ENCODE measurements at regions not wholly inside any gene's neighbourhood (a gene's known extent, or its start where the extent isn't known, plus 50 kb on each side); places are given as distances from the start of the nearest gene placed in this dataset.

GRCh38 chr4:107220976-107221375 is 184.9 kb upstream of the DKK2 start:
- DNase-seq = no peak

- DNase-seq = no peak
Observed at GRCh38 chr4:107219681-107220080, 183.6 kb upstream of the DKK2 start.

DNA sequence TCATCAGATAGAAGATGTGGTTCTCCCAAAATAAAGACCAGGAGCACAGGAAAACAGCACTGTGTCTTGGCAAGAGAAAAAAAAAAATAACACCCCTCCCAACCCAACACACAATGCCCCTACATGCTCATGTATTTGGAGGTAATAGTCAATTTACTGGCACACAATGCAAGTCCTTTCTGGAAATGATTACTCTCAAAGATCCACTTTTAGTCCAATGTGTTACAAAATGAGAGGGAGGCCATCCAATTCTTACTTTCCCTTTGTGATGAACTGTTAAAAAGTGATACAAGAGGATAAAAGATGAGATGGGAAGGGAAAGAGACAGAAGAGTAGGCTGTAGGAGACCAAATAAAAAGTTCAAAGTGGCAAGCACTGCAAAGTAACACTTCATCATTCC is 180.3 kb upstream of the DKK2 start:
- DNase-seq = no peak

DNA sequence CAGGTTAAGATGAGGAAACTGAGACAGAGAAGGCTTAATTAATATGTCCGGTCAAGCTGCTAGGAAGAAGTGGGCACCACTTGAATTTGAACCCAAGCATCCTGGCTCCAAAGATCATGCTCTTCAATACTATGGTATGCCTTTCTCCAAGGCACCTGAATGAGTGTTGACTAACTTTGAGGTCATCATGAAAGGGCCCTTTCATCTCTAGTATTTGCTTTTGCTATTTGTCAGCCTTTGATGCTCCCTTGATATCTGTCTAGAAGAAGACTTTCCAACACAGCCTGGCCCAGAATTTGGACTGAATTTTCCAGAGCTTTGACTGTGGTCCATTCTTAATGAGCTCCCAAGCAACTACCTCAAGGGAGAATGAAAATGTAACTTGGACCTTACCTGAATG is 179.1 kb upstream of the DKK2 start:
- no peak for DNase-seq

DNA sequence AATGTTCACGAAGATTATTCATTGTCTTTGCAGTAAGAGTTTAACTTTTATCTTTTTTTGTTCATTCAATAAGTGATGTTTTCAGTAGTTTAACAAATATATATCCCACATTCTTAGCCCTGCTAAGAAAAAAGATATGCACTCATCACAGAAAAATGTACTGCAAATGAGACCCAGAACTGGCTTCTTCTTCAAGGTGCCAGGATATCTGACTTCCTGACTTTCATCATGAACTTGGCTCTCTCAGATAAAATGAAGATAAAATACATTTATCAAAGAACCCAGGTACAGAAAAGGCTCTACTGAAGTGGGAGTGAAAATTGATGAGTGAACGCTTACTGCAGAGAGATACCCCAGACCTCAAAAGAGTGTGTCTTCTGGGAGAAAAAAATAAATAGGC is 177.8 kb upstream of the DKK2 start:
- no peak for DNase-seq

- no peak for DNase-seq
Observed at GRCh38 chr4:107213410-107213809, 177.3 kb upstream of the DKK2 start.

GRCh38 chr4:107212565-107212964 is 176.5 kb upstream of the DKK2 start:
- no peak for DNase-seq

DNA sequence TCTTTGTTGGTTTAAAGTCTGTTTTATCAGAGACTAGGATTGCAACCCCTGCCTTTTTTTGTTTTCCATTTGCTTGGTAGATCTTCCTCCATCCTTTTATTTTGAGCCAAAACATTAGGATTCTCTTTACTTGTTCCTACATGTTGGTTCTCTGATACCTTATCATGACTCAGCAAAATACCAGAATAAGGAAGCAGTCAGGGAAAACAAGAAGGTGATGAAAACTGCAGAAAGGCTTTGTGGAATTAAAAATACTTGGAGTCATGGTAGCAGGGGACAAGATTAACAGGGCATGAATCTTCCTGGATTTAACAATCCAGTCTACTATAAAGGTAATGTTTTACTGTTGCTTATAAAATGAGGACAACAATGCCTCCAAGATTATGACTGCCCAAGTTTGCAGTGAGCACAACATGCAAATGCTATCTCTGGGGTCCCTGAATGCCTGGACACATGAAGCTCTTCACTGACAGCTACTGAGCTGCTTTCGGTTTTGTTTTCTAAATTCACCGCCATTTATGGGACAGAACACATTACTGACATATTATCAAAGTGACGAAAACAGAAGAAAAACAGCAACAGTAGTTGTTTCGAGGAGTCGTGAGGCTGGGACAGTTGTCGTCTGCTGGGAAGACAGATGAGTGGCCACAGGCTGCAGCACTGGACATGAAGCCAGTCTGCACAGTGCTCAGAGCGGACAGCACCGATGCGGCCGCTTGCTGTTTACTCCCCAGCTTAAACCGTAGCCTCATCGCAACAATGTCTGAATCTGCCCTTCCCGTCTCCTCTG is 174.5 kb upstream of the DKK2 start:
- no peak for DNase-seq

- no peak for DNase-seq
Observed at GRCh38 chr4:107203733-107204132, 167.6 kb upstream of the DKK2 start.

DNA sequence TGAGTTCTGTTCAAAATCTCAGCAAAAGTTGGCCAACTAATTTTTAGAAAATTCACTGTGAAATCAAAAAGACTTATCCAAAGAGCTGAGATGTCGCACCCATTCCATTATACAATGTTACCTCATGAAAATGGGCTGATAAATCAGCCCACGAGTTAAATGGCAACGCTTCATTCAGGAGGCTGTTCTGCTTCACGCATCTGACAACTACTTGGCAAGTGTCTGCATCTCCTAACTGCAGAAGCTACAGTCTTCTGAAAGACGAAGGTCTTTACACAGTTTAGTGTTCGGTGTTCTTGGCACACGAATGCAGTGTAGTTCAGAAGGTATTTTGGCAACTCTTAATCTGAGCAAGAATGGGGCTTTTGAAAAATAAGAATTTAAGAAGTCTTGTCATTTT is 166.6 kb upstream of the DKK2 start:
- DNase-seq = no peak

GRCh38 chr4:107197121-107197520 is 161.0 kb upstream of the DKK2 start:
- DNase-seq = no peak

DNA sequence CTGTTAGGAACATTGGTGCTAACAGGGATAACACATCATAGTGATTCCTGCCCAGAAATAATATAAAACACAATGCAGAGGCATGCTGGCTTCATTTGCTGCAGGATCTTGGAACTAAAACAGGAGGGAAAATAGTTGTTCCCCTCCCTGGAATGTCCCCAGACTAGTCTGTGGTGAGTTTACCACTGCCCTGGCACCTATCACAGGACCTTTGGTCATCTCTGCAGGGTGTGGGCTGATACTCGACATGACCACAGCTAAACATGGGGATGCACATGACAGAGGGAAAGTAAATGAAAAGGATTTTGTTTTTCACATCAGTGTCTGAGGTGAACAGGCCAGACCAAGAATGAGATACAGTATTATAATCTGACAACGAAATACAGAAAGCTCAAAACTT is 160.2 kb upstream of the DKK2 start:
- no peak for DNase-seq

DNA sequence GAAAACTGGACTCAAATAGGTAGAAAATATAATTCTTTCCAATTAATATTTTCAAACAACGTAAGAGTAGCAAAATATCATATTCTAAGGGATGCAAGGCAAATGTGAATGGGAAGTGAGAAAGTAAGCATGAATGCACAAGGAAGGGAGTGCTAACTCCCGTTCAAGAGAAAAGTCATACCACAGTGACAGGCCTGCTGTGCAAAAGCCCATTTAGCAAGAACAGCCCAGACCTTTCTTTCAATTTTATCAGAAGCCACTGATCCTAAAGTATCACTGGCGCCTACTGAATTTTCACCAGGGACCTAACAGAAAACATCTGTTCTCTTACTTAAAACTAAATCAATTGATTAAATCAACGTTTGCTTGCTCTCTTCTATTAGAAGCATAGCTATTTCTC is 157.9 kb upstream of the DKK2 start:
- DNase-seq = no peak

DNA sequence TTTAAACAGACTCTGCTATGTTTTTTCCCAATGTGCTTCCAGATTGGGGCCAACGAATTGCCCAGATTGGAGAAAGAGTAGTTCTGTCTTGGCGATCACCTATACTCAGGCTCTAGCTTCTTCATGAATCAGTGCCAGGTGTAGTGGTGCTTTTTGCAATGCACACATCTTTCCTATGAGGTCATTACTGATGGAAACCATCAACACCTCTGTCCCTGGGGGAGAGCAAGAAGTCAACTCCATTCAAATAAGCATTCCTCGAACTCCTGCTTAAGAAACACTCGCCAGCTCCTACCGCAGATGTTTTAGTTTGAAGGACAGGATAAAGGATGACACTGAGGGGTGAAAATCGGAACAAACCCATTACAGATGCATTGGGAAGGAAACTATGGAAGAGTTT is 156.5 kb upstream of the DKK2 start:
- DNase-seq = no peak

DNA sequence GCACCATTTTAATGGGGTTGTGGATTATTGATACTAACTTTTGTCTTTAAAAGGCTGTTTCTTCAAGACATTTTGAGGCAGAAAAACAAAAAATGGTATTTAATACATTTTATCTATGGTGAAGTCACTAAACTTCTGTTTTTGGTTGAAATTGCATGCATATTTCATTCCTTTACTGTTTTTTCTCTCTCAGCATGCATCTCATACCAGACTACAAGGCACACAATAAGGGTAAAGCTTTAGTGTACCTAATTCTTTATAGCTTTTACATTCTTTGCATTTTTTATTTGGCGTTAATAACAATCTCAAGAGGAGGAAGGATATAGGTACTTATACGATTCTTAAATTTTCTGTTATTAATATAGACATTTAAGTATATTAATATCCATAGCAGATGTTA is 151.0 kb upstream of the DKK2 start:
- DNase-seq = no peak

GRCh38 chr4:107183155-107183774 is 147.2 kb upstream of the DKK2 start:
- DNase-seq = peak; percentile 19

DNA sequence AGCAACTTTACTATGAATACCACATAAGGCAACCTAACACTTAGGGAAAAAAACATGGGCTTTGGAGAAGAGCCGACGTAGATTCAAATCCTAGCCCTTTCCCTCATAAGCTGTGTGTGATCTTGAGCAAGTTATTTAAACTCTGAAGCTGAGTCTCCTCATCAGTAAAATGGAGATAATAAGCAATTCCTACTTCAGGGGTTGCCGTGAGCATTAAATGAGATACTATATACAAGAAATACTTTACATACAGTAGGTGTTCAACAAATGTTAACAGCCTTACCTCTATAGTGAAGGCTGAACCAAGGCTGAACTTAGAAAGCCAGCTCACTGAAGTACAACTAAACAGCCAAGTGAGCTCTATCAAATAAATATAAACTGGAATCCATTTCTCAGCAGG is 146.2 kb upstream of the DKK2 start:
- DNase-seq = no peak

- DNase-seq = no peak
Observed at GRCh38 chr4:107166873-107167450, 130.8 kb upstream of the DKK2 start.

GRCh38 chr4:107166181-107166580 is 130.1 kb upstream of the DKK2 start:
- DNase-seq = no peak

- DNase-seq = no peak
Observed at GRCh38 chr4:107164962-107165475, 128.9 kb upstream of the DKK2 start.

- no peak for DNase-seq
Observed at GRCh38 chr4:107156443-107156842, 120.3 kb upstream of the DKK2 start.

DNA sequence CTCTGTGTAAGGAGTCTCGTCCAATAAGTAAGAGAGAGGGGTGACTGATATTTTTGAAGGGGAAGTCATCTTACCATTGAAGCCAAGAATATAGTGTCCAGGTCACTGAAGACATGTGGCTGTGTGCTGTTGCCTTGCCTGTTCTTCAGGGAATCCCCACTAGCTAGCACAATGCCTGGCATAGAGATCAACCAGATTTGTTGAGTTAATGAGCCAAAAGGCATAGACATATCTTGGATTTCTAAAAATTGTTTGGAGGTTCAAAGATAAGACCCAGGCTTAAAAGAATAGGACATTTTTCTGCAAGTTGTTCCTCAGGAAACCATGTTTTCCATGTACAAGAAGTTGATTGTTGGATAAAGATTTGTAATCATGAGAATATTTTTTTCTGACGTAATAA is 119.3 kb upstream of the DKK2 start:
- no peak for DNase-seq

- DNase-seq = no peak
Observed at GRCh38 chr4:107153956-107154355, 117.8 kb upstream of the DKK2 start.

DNA sequence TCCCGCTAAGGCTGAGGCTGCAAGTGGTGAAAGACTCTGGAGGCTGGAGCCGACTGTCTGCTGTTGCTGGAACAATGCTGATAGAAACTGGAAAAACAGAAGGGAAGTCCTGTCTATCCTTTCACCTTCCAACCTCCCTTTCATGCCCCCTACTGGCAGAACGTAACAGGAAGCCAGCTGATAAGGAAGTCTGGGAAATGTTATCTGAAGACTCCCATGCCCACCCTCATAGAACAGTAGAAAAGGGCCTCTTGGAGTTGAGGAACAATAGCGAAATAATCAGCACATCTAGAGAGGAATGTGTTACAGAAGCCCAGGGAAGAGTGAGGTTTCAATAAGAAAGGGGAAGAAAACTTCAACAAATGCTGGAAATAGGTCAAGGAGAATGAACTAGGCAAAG is 117.1 kb upstream of the DKK2 start:
- no peak for DNase-seq
